ENCODE measurements at regions not wholly inside any gene's neighbourhood (a gene's known extent, or its start where the extent isn't known, plus 50 kb on each side); places are given as distances from the start of the nearest gene placed in this dataset.

- no peak overlapping the region for H3K4me3 ChIP-seq
- no peak for DNase-seq
- no peaks in the 10 kb centered on the region for H3K36me3 ChIP-seq (ENCODE audit: insufficient read depth in 1 of 2, low read depth in 1 of 2)
- no peaks in the 10 kb centered on the region for H3K9me3 ChIP-seq
- no peak for ATAC-seq
- intact Hi-C loops (cut with DNase I) = no loop called here
- no peaks in the 10 kb centered on the region for H3K4me1 ChIP-seq
- no peaks in the 10 kb centered on the region for H3K27me3 ChIP-seq (ENCODE audit: insufficient read depth in 3 of 3, low read length in 2 of 3)
- TF ChIP-seq CTCF (IDR thresholded peaks at IDR 0.05) = no peak
- H3K27ac ChIP-seq = no peak overlapping the region
These were observed 242.4 kb downstream of the LURAP1L start for GRCh38 chr9:13017260-13017659.

- no peak overlapping the region for H3K27ac ChIP-seq
- 23 to 35% (median 25%) methylated on average over 5 of the region's 5 CpGs for WGBS, 3 donors
- H3K36me3 ChIP-seq (ENCODE audit: insufficient read depth in 1 of 2, low read depth in 1 of 2) = no peaks in the 10 kb centered on the region
- no peak for ATAC-seq
- no peak for TF ChIP-seq CTCF (IDR thresholded peaks at IDR 0.05)
- DNase-seq = no peak
- H3K4me1 ChIP-seq = no peaks in the 10 kb centered on the region
- H3K4me3 ChIP-seq = no peak overlapping the region
- H3K9me3 ChIP-seq = no peaks in the 10 kb centered on the region
- no peaks in the 10 kb centered on the region for H3K27me3 ChIP-seq (ENCODE audit: insufficient read depth in 3 of 3, low read length in 2 of 3)
- intact Hi-C loops (cut with DNase I) = no loop called here
These were observed 245.6 kb downstream of the LURAP1L start for GRCh38 chr9:13020146-13021040.

- H3K27ac ChIP-seq = no peak overlapping the region
- H3K4me3 ChIP-seq = no peak overlapping the region
- DNase-seq = no peak
- 97 to 100% (median 99%) methylated on average over 1 of the region's 1 CpG for WGBS, 3 donors
- no peaks in the 10 kb centered on the region for H3K36me3 ChIP-seq (ENCODE audit: insufficient read depth in 1 of 2, low read depth in 1 of 2)
- no peaks in the 10 kb centered on the region for H3K4me1 ChIP-seq
- no peaks in the 10 kb centered on the region for H3K27me3 ChIP-seq (ENCODE audit: insufficient read depth in 3 of 3, low read length in 2 of 3)
- intact Hi-C loops (cut with DNase I) = no loop called here
- no peak for ATAC-seq
- TF ChIP-seq CTCF (IDR thresholded peaks at IDR 0.05) = no peak
- H3K9me3 ChIP-seq = no peaks in the 10 kb centered on the region
These were observed 247.9 kb downstream of the LURAP1L start for GRCh38 chr9:13022756-13023155.

GRCh38 chr9:13023498-13023897 is 248.7 kb downstream of the LURAP1L start:
- Histone ChIP-seq H3K4me1 (no peaks in the 10 kb centered on the region), H3K27ac (no peak overlapping the region), H3K4me3 (no peak overlapping the region), H3K36me3 (ENCODE audit: insufficient read depth in 1 of 2, low read depth in 1 of 2) (no peaks in the 10 kb centered on the region), H3K9me3 (no peaks in the 10 kb centered on the region), H3K27me3 (ENCODE audit: insufficient read depth in 3 of 3, low read length in 2 of 3) (no peaks in the 10 kb centered on the region)
- DNase-seq (no peak), ATAC-seq (no peak)
- 94 to 100% (median 97%) methylated on average over 2 of the region's 2 CpGs for WGBS, 3 donors
- intact Hi-C loops (cut with DNase I) = no loop called here
- TF ChIP-seq CTCF (IDR thresholded peaks at IDR 0.05) = no peak

- 55 to 60% (median 57%) methylated on average over 3 of the region's 3 CpGs for WGBS, 3 donors
- H3K4me3 ChIP-seq = no peak overlapping the region
- no peak overlapping the region for H3K27ac ChIP-seq
- H3K4me1 ChIP-seq = no peaks in the 10 kb centered on the region
- no peaks in the 10 kb centered on the region for H3K36me3 ChIP-seq (ENCODE audit: insufficient read depth in 1 of 2, low read depth in 1 of 2)
- intact Hi-C loops (cut with DNase I) = no loop called here
- DNase-seq (no peak), ATAC-seq (no peak)
- no peaks in the 10 kb centered on the region for H3K27me3 ChIP-seq (ENCODE audit: insufficient read depth in 3 of 3, low read length in 2 of 3)
- no peak for TF ChIP-seq CTCF (IDR thresholded peaks at IDR 0.05)
- no peaks in the 10 kb centered on the region for H3K9me3 ChIP-seq
These were observed 252.1 kb downstream of the LURAP1L start for GRCh38 chr9:13026956-13027355.
